AG10803 (cell line): ENCODE measurements at regions not wholly inside any gene's neighbourhood (a gene's known extent, or its start where the extent isn't known, plus 50 kb on each side); places are given as distances from the start of the nearest gene placed in this dataset.
"Not testable (repeated sequence)": the region's sequence is repeated elsewhere in the genome, so short reads cannot be mapped to it uniquely, and the experiment has no call there.

Source experiments
- DNase-seq: peaks from one replicate; pipeline ENCODE4 v3.0.0; 2010; ENCODE audit warnings: low read depth
- H3K4me3 ChIP-seq: 2 replicates; pipeline ENCODE4 v1.5.1; 2011; ENCODE audit warnings: mild to moderate bottlenecking, low read length, control low read depth
- TF ChIP-seq, protein P1 (sequence below): conservative IDR thresholded peaks from 2 replicates; pipeline ENCODE4 v1.5.1; 2011; ENCODE audit warnings: mild to moderate bottlenecking, low read length, control low read depth, inconsistent platforms

DNA sequence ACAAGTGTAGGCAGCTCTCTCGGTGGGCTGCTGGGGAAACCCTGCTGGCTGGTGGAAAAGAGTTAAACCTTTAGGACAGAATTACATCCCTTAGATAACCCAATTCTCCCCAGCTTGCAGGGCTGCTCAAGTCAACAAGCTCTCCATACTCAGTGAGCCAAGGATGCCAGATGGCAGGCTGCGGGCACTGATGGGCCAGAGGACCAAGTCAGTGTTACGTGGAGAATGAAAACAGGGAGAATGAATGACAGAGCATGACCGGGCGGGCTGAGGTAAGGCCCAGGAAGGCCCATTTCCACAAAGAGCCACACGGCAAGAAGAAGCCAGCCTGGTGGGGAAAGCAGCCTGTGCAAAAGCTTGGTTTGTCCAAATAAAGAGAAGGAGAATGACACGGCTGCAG lies 58.7 kb upstream of the CD93 start:
- no peak for DNase-seq
- TF ChIP-seq, protein P1, sequence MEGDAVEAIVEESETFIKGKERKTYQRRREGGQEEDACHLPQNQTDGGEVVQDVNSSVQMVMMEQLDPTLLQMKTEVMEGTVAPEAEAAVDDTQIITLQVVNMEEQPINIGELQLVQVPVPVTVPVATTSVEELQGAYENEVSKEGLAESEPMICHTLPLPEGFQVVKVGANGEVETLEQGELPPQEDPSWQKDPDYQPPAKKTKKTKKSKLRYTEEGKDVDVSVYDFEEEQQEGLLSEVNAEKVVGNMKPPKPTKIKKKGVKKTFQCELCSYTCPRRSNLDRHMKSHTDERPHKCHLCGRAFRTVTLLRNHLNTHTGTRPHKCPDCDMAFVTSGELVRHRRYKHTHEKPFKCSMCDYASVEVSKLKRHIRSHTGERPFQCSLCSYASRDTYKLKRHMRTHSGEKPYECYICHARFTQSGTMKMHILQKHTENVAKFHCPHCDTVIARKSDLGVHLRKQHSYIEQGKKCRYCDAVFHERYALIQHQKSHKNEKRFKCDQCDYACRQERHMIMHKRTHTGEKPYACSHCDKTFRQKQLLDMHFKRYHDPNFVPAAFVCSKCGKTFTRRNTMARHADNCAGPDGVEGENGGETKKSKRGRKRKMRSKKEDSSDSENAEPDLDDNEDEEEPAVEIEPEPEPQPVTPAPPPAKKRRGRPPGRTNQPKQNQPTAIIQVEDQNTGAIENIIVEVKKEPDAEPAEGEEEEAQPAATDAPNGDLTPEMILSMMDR: no peak
- no peak overlapping the region for H3K4me3 ChIP-seq

DNA sequence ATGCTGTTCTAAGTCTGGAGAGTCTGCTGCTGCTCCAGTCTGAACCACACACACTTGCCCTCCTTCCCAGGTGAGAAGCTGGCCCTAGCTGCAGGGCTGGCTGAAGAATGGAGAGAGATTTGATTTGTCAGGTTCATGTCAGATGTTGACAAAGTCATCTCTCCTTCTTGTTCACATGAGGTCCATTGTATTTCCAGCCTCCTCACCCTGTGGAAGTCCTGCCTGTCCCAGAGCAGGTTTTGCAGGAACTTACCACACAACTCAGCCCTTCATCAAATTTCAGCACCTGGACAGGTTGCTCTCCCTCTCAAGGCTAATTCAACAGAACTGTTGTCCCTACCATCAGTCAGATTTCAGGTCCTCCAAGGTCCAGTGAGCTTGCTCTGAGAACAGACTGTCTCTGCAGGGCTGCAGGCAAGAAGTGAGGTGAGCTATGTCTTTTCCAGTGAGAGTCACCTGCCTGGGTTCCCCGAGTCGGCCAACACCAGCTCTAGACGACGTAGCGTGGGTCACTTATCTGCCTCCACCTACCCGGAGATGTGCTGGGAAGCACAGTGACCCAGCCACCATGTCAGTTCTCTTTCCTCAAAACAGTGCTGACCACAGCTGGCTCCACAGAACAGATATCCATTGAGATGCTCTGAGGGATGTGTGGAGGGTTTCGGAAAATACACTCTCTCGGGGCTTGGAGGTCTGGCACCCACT lies 58.0 kb upstream of the CD93 start:
- no peak overlapping the region for H3K4me3 ChIP-seq
- DNase-seq: no peak
- TF ChIP-seq, protein P1: no peak

DNA sequence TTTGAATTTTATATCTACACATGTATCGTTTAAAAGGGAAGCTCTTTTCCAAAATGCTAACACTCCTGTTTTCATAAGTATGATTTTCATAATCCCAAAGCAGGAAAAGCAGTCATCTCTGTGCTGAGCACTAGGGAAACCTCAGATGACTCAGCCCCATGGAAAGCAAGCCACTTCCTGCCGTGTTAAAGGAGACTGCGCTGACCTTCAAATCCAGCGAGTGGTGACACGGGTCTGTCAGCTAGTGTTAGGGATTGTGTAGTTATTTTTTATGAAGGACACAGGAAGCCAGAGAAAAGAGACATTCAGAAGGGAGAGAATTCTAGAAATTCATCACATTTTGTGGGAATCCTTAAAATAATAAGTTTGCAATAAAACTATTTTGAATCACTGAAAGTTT lies 57.0 kb upstream of the CD93 start:
- no peak overlapping the region for H3K4me3 ChIP-seq
- peak; percentile 82 for DNase-seq
- TF ChIP-seq, protein P1: no peak

DNA sequence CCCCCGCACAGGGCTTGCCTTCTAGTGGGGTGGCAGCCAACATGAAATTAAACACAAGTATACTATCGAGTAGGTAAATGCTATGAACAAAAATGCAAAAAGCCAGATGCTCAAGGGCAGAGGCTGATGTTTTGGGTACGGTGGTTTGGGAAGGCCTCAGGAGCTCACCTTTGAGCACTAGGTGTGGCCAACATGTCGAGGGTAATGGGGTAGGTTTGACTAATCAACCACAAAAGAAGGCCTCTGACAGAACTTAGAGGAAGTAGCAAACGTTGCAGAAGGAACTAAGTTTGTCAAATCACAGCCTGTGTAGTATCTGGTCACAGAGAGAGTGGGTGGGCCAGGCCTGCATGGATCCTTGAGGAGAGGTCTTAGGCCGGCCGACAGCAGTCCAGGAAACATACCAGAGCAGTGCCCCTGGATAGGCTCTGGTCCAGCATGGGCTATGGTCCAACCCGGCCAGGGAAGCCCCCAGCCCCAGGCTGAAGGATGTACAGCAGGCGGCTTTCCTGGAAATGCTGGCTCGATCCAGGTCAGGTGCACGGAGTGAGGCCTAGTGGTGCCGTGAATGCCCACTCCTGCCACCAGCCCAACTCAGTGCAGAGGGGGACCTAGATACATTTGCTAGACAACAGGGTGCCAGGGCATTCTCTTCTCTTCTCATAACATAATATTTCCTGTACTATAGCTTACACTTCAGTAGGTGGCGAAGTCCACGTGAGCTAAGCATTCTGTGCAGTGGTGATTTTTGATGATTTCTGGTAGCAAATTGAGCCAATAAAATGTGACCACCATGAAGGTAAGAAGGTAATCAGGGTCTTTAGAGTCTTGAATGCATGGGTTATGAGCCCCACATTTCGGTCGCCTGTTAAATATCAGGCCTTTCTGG lies 56.3 kb upstream of the CD93 start:
- no peak for DNase-seq
- H3K4me3 ChIP-seq: no peak overlapping the region
- TF ChIP-seq, protein P1: 0 out of 2 replicates have a peak, but pooled peaks have one; percentile 7

DNA sequence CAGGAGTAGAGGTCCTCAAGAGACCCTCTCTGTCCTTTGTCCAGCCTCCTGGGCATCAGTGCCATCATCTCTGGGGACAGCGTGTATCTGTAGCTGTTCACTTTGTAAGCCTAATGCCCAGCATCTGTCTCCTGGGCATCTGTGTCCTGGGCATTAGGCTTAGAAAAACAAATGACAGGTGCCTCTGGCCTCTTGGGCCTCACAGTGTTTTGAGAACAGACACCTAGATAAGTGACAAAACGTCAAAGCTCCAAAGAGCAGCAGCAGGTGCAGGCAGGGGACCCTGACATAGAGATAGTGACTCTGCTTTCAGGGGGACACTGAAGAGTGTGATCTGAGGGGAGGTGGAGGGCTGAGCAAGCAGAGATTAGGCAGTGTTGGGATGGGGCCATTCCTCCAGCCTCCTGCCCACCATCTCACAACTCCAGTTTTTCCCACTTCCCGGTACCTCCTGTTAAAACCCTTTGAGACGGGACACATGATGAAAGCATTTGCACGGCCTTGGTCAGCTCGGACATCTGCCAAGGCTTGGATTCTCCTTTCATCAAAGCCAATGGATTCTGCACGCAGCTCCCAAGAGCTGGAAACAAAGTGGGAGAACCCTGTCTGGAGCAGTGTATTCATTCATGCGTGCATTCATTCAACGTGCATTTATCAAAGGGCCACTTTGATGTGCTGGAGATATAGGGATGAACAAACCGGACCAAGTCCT lies 55.5 kb upstream of the CD93 start:
- H3K4me3 ChIP-seq: no peak overlapping the region
- TF ChIP-seq, protein P1: no peak
- no peak for DNase-seq

DNA sequence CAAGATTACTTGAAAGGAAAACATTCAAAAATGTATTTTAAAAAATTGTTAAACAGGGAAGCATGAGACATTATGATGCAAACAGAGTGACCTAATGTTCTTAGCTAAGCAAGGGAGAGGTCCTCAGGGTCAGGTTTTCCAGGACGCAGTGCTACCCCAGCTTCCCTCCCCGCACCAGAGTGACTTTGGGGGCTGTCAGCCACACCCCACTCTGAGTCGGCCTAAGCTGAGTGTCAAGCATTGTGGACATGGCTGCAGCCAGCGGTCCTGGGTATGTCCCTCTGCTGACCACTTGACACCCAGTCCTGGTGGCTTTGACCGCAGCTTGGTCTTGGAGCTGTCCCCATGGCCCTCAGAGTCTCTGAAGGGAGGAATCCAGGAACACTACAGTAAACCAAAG lies 54.9 kb upstream of the CD93 start:
- DNase-seq: no peak
- H3K4me3 ChIP-seq: no peak overlapping the region
- TF ChIP-seq, protein P1: no peak

DNA sequence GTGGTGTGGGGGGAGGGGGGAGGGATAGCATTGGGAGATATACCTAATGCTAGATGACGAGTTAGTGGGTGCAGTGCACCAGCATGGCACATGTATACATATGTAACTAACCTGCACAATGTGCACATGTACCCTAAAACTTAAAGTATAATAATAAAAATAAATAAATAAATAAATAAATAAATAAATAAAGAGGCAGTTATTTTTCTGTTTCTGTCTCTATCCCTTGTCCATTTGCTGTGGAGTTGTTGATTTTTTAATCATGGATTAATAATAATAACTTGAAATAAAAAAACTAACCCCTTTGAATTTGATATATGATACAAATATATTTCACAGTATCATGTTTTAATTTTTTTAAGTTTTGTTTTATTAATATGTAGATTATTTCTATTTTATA lies 53.9 kb upstream of the CD93 start:
- DNase-seq, H3K4me3 ChIP-seq: not testable (repeated sequence)
